T-helper 2 cell (primary cell): ENCODE measurements at regions not wholly inside any gene's neighbourhood (a gene's known extent, or its start where the extent isn't known, plus 50 kb on each side); places are given as distances from the start of the nearest gene placed in this dataset.
"Not testable (repeated sequence)": the region's sequence is repeated elsewhere in the genome, so short reads cannot be mapped to it uniquely, and the experiment has no call there.

ENCODE experiments used
- DNase-seq, 5 experiments: peaks; one replicate each; pipeline versions ENCODE4 v3.0.0 to v3.0.0-alpha.2; 2012 to 2022

GRCh38 chr6:12633746-12634145 lies 82.8 kb upstream of the PHACTR1 start:
- not testable (repeated sequence) for DNase-seq

DNA sequence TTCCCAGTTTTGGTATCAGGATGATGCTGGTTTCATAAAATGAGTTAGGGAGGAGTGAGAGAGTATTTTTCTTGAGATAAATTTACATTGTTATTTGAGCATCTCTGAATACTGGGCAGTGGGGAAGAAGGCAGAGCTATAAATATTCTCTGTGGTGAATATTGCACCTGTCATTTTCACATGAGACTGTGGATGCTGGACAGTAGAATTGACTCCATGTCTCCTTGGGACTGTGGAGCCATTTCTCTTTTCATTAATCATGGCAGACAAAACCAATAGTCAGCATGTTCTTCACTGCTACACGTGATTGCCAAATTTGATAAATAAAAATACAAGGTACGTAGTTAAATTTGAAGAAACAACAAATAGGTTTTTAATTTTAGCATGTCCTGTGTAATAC lies 81.2 kb upstream of the PHACTR1 start:
- no peak for DNase-seq

- DNase-seq = no peak
These were observed 80.8 kb upstream of the PHACTR1 start for GRCh38 chr6:12635813-12636212.

DNA sequence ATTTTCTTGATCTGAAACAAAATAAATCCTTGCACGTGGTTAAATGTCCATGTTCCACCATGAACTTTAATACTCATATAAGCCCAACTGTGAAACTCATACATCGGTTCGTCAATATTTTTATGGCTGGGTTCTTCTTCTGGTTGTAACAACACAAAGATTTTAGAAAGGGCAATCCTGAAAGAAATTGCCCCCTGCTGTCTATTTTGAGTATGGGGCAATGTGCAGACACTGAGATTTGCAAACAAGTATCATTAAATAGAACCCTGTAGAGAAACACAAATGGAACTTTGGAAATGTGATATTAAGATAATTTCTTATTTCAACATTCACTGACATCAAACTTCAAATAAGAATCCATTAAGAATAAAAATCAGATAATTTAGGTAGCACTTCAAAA lies 80.2 kb upstream of the PHACTR1 start:
- no peak for DNase-seq

DNA sequence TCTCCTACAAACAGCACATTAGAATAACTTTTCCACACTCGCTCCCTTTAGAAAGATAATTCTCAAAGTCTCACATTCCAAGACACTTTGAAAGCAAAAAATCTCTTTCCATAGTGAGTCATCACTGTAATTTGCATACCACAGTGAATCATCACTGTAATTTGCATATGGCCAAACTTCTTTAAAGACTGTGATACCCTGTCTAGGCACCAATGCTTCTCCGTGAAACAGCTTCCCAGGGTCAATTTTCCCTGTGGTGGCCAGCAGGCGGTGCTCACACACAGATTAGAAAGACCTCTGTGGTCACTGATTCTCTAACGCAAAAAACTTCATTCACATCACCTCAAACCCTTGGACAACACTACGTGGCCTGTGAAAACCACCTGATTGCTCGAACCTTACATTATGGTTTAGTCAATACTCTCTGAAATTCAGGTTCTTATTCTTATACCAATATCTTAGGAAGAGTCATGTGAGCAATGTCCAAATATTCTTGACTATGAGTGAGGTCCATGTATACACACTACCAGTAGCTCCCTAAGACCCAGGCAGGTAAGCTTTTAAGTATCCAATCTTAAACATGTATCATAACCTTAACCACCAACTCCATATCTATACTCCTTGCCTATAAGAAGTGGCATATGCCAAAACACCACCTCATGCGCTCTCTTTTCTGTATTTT lies 78.5 kb upstream of the PHACTR1 start:
- peak in 2 of 5 experiments; percentile 8 to 28 for DNase-seq

- DNase-seq = no peak
These were observed 76.1 kb upstream of the PHACTR1 start for GRCh38 chr6:12640438-12640837.

DNA sequence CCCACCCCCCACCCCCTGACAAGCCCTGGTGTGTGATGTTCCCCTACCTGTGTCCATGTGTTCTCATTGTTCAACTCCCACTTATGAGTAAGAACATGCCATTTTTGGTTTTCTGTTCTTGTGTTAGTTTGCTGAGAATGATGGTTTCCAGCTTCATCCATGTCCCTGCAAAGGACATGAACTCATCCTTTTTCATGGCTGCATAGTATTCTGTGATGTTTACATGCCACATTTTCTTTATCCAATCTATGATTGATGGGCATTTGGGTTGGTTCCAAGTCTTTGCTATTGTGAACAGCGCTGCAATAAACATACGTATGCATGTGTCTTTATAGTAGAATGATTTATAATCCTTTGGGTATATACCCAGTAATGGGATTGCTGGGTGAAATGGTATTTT lies 74.8 kb upstream of the PHACTR1 start:
- not testable (repeated sequence) for DNase-seq

DNA sequence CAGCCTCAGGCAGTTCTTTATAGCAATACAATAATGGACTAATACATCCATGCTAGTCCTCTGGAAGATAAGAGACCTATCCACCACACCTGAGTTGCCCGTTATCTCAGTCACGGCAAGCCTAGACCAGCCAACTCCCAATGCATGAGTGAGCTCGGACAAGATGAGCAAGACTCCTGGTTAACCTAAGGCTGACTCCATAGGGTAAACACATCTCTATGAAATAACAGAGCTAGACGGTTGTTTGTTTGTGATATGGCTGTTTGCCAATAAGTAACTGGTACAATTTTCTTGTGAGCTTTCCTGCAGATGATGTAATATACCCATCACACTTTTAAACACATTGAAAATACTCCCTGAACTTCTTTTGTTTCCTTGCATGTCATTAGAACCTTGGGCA lies 70.6 kb upstream of the PHACTR1 start:
- DNase-seq = no peak

DNA sequence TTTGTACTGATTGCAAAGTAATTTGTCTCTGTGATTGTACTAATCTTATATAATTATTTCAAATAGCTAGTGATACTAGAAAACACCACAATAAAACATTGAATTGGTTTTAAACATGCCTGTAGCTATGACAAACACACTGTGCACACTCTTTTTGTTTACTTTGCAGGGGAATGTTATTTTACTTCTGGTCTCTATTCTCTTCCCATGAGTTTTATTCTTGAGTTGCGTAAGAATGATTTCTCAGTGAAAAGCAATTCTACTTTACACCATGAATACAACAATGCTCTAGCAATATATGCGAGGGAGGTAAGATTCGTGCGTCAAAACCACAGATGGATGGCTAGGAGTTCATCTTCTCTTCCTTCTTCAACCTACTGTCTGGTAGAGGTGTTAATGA lies 68.4 kb upstream of the PHACTR1 start:
- DNase-seq = no peak

GRCh38 chr6:12649325-12649724 lies 67.2 kb upstream of the PHACTR1 start:
- no peak for DNase-seq

- no peak for DNase-seq
These were observed 63.1 kb upstream of the PHACTR1 start for GRCh38 chr6:12653486-12653885.

- no peak for DNase-seq
These were observed 62.5 kb upstream of the PHACTR1 start for GRCh38 chr6:12654107-12654506.

DNA sequence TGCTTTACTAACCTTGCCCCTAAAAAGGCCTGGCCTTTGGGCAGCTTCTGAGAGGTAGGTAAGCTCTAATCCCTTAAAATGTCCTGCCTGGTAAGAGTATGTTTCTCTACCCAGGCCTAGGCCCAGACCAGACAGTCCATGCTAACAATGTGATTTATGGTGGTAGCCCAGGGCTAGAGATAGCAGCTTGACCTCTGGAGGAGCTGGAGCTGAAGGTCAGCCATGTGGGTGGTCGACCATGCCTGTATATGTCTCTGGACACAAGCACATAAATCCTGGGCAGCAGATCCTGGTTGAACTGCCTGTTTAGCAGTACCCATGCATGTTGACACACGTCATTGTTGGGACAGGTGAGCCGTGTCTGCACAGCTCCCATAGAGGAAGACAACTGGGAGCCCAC lies 62.1 kb upstream of the PHACTR1 start:
- no peak for DNase-seq

DNA sequence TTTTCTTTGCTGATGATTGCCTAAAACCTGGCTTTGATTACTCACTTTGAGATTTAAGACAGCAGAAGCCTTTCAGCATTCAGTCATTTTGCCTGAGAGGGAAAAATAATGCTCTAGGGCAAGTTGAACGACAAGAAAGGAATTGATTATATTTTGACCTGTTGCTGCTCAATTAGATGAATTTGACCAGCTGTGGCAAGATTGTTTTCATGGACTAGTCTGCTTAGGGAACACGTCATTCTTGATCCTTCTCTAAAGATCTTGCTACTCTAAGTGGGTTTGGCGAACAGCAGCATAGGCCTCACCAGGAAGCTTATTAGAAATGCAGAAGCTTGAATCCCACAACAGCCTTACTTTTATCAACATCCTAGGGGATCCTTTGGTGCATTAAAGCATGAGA lies 59.7 kb upstream of the PHACTR1 start:
- DNase-seq = no peak

DNA sequence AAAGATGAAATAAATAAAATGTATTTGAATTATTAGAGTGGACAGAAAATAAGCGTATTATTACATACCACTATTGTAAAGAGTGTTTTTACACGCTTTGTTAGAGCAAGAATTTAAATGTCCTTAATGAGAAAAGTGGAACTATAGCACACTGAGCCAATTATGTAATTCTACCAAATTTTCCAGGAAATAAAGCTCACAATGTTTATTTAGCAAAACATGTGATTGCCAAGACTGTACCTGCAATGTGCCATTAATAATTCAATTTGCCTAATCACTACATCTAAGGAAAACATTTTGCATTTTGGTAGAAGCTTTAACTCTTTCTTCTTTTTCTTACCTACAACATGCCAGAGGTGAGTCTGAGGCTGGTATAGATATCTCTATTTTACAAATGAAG lies 58.7 kb upstream of the PHACTR1 start:
- DNase-seq = no peak

DNA sequence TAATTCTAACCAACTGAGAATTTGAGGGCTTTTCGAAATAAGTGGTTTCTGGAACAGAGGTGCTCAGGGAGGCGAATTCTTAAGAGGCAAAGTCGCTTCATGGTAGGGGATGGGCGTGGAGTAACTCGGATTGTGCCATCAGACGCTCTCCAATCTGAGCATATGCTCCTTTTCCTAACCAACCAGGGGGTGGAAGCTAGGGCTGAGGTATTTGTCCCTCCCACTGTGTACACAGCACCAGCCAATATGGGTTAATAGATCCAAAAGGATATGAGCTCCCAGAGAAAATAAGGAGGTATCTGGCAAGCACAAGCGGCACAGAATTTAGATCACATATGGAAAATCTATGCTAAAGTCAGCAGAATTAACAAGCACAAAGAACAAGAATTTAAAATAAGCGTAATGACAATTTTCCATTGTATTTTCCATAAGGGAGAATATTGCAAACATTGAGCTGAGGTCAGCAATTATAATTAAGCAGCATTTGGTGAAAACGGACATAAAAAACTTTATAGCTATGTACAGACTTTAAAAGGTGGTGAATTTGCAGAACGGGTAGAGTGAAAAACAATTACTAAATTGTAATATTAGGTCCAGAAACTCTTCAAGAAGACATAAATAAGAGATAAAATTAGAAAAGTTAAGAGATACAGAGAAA lies 55.0 kb upstream of the PHACTR1 start:
- no peak for DNase-seq
